ENCODE measurements at regions not wholly inside any gene's neighbourhood (a gene's known extent, or its start where the extent isn't known, plus 50 kb on each side); places are given as distances from the start of the nearest gene placed in this dataset.

GRCh38 chr7:81167934-81168333 lies 249.1 kb upstream of the SEMA3C start:
- H3K4me3 ChIP-seq (ENCODE audit: extremely low read depth in 1 of 4, insufficient read depth in 2 of 4, low read depth in 3 of 4, low read length in 4 of 4): no peak overlapping the region
- no peak overlapping the region for H2BK12ac ChIP-seq (ENCODE audit: low read depth, low read length)
- H3K4me1 ChIP-seq (replicated peaks in 1 of 4; ENCODE audit: control insufficient read depth in 3 of 4, insufficient read depth in 4 of 4, low read length in 3 of 4): no peaks in the 10 kb centered on the region
- ChIA-PET CTCF (ENCODE audit: partially characterized antibody) (interaction anchor here (1.3 kb wide), 1 partner anchor 46 kb away, joined by 3 read pairs; no protein-coding TSS in a partner anchor), POLR2A (ENCODE audit: partially characterized antibody) (no interaction called here)
- H4K8ac ChIP-seq (ENCODE audit: extremely low read depth, insufficient read depth, low read length): no peak overlapping the region
- H3K23me2 ChIP-seq (ENCODE audit: low read depth, low read length): no peaks in the 10 kb centered on the region
- no peak overlapping the region for H2AFZ ChIP-seq (ENCODE audit: low read length)
- H2BK120ac ChIP-seq (replicated peaks; ENCODE audit: low read depth, low read length): no peak overlapping the region
- no peak overlapping the region for H2AK5ac ChIP-seq (ENCODE audit: low read depth, low read length)
- H3K18ac ChIP-seq (ENCODE audit: extremely low read depth, low read length): no peak overlapping the region
- H2BK15ac ChIP-seq (ENCODE audit: low read length): no peak overlapping the region
- H3K56ac ChIP-seq (replicated peaks; ENCODE audit: insufficient read length, low read depth, low read length): no peak overlapping the region
- H3K9ac ChIP-seq (replicated peaks in 1 of 4; ENCODE audit: extremely low read depth in 1 of 4, low read depth in 3 of 4, low read length in 3 of 4): no peak overlapping the region
- no peak overlapping the region for H3K27ac ChIP-seq (ENCODE audit: low read depth, low read length)
- H4K91ac ChIP-seq (replicated peaks; ENCODE audit: insufficient read length, low read length): no peak overlapping the region
- no peak overlapping the region for H3K4me2 ChIP-seq (ENCODE audit: insufficient read depth in 1 of 2, low read depth in 2 of 2, low read length in 2 of 2)
- H3K23ac ChIP-seq (ENCODE audit: insufficient read length): no peak overlapping the region
- no peak overlapping the region for H3K14ac ChIP-seq (ENCODE audit: insufficient read length)
- H3K36me3 ChIP-seq (ENCODE audit: control insufficient read depth in 2 of 4, insufficient read depth in 4 of 4, low read length in 3 of 4): no peaks in the 10 kb centered on the region
- no peak for FAIRE-seq
- no peak overlapping the region for H2BK20ac ChIP-seq (ENCODE audit: low read length)
- H3K27me3 ChIP-seq (replicated peaks in 1 of 4; ENCODE audit: control insufficient read depth in 3 of 4, extremely low read depth in 1 of 4, insufficient read depth in 3 of 4, low read length in 3 of 4): no peaks in the 10 kb centered on the region
- no peaks in the 10 kb centered on the region for H3K9me3 ChIP-seq (ENCODE audit: insufficient read depth in 2 of 2, low read depth in 1 of 2, low read length in 1 of 2)
- 93% methylated on average over 1 of the region's 1 CpG; no CpG with 5 or more reads in 1 of the 2 experiments for WGBS, 2 experiments (ENCODE audit: extremely low coverage in 1 of 2, insufficient coverage in 1 of 2, insufficient read length in 1 of 2, insufficient replicate concordance in 2 of 2, low coverage in 1 of 2, low lambda C conversion rate in 2 of 2, missing lambda C conversion rate in 1 of 2)
- H4K5ac ChIP-seq (ENCODE audit: insufficient read length, low read depth, low read length): no peak overlapping the region
- DNase-seq (ENCODE audit: low read depth in 1 of 2, low spot score in 2 of 2): no peak
- no peaks in the 10 kb centered on the region for H4K20me1 ChIP-seq (replicated peaks in 1 of 2; ENCODE audit: control insufficient read depth in 1 of 2, insufficient read depth in 2 of 2, low read length in 2 of 2)
- H3K79me2 ChIP-seq (ENCODE audit: control insufficient read depth in 1 of 2, insufficient read depth in 2 of 2, low read length in 2 of 2): no peaks in the 10 kb centered on the region
- TF ChIP-seq CREB1 (IDR thresholded peaks at IDR 0.05): no peak
- no peak for TF ChIP-seq CBX8 (IDR thresholded peaks at IDR 0.05; ENCODE audit: borderline replicate concordance, low read depth, low read length)
- TF ChIP-seq CBX5 (IDR thresholded peaks at IDR 0.05; ENCODE audit: low read depth, low read length): no peak
- TF ChIP-seq SUZ12 (IDR thresholded peaks at IDR 0.05; ENCODE audit: low read length): no peak
- TF ChIP-seq CHD2 (IDR thresholded peaks at IDR 0.05; ENCODE audit: low read length): no peak
- TF ChIP-seq, protein P1, sequence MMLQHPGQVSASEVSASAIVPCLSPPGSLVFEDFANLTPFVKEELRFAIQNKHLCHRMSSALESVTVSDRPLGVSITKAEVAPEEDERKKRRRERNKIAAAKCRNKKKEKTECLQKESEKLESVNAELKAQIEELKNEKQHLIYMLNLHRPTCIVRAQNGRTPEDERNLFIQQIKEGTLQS (IDR thresholded peaks at IDR 0.05; ENCODE audit: insufficient read depth, low read depth, low read length): no peak
- TF ChIP-seq EGR1 (IDR thresholded peaks at IDR 0.05; ENCODE audit: borderline replicate concordance, low read depth, low read length): no peak
- no peak for TF ChIP-seq HDAC2 (IDR thresholded peaks at IDR 0.05; ENCODE audit: borderline replicate concordance in 1 of 2, low read depth in 2 of 2, low read length in 2 of 2)
- no peak for TF ChIP-seq CHD1 (IDR thresholded peaks at IDR 0.05; ENCODE audit: low read depth, low read length)
- TF ChIP-seq JUN (IDR thresholded peaks at IDR 0.05; ENCODE audit: low read depth, low read length): no peak
- no peak for TF ChIP-seq BRCA1 (IDR thresholded peaks at IDR 0.05; ENCODE audit: low read depth, low read length)
- TF ChIP-seq RFX5 (IDR thresholded peaks at IDR 0.05; ENCODE audit: borderline replicate concordance, low read depth, low read length): no peak
- no peak for TF ChIP-seq CTBP2 (IDR thresholded peaks at IDR 0.05; ENCODE audit: borderline replicate concordance, insufficient read depth, insufficient read length, low read length)
- no peak for TF ChIP-seq TAF1 (IDR thresholded peaks at IDR 0.05; ENCODE audit: low read depth, low read length)
- TF ChIP-seq RAD21 (IDR thresholded peaks at IDR 0.05 in 1 of 2, conservative IDR thresholded peaks at IDR 0.05 in 1 of 2; ENCODE audit: low read depth in 2 of 2, low read length in 2 of 2): no peak
- H2BK5ac ChIP-seq (ENCODE audit: low read depth, low read length): no peak overlapping the region
- no peaks in the 10 kb centered on the region for H3K79me1 ChIP-seq (ENCODE audit: low read depth, low read length)
- no peak overlapping the region for H3K4ac ChIP-seq (replicated peaks; ENCODE audit: insufficient read length, low read depth, low read length)
